ENCODE measurements at regions not wholly inside any gene's neighbourhood (a gene's known extent, or its start where the extent isn't known, plus 50 kb on each side); places are given as distances from the start of the nearest gene placed in this dataset.

DNA sequence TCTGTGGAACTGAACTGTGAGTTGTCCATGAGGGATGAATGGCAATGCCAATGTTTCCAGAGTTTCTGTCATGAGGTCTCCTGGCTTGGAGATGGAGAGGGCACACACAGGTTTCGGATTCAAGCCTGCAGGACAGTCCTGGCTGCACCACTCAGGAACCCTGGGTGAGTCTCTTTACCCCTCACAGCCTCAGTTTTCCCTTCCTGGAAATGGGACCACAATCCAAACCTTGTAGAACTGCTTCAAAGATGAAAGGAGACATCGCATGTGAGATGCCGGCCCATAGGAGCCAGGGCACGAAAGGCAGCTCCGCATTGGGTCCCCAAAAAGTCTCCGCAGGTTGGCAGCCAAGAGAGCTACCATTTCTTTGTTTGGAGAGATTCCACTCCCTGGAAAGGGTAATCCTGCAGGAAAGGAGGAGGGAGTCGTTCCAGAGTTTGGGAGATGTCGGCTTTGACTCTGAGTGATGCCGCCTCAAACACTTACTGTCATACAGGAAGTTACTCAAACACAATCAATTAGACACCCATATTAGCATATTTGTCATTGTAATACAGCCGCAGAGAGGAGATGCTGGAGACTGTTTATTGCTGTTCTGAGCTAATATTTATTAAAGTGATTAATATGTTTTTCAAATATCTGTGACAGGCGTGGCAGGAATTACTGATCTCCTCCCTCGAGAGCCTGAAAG is 318.3 kb downstream of the MN1 start:
- no peak overlapping the region for H3K27ac Mint-ChIP-seq
- no peak for ATAC-seq
- no peaks in the 10 kb centered on the region for H3K9me3 Mint-ChIP-seq (ENCODE audit: insufficient read depth)
- no peaks in the 10 kb centered on the region for H3K36me3 Mint-ChIP-seq (ENCODE audit: low read depth)
- no peaks in the 10 kb centered on the region for H3K27me3 Mint-ChIP-seq (ENCODE audit: low read depth)
- no peaks in the 10 kb centered on the region for H3K4me1 Mint-ChIP-seq (ENCODE audit: low read depth)
- DNase-seq: no peak
- ChIA-PET POLR2A (no interaction called here), CTCF (no interaction called here)
- no peak overlapping the region for H3K4me3 Mint-ChIP-seq

DNA sequence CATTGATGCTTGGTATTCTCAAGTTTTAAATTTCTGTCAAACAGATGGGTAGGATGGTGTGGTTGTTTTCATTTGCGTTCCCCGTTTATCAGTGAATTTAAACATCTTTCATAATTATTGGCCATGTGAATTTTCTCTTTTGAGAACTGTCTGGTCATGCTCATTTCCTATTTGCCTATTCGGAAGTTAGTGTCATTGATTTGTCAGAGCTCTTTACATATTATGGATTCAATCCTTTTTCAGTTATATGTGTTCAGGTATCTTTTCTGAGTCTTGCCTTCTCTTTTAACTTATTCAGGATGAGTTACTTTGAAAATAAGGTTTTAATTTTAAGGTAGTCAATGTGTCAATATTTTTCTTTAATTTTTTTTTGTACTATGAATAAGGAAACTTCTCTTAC is 315.7 kb downstream of the MN1 start:
- Mint-ChIP-seq H3K27me3 (ENCODE audit: low read depth) (no peaks in the 10 kb centered on the region), H3K36me3 (ENCODE audit: low read depth) (no peaks in the 10 kb centered on the region), H3K27ac (no peak overlapping the region), H3K4me3 (no peak overlapping the region), H3K4me1 (ENCODE audit: low read depth) (no peaks in the 10 kb centered on the region), H3K9me3 (ENCODE audit: insufficient read depth) (no peaks in the 10 kb centered on the region)
- CTCF ChIA-PET: no interaction called here
- POLR2A ChIA-PET: no interaction called here
- DNase-seq (no peak), ATAC-seq (no peak)

DNA sequence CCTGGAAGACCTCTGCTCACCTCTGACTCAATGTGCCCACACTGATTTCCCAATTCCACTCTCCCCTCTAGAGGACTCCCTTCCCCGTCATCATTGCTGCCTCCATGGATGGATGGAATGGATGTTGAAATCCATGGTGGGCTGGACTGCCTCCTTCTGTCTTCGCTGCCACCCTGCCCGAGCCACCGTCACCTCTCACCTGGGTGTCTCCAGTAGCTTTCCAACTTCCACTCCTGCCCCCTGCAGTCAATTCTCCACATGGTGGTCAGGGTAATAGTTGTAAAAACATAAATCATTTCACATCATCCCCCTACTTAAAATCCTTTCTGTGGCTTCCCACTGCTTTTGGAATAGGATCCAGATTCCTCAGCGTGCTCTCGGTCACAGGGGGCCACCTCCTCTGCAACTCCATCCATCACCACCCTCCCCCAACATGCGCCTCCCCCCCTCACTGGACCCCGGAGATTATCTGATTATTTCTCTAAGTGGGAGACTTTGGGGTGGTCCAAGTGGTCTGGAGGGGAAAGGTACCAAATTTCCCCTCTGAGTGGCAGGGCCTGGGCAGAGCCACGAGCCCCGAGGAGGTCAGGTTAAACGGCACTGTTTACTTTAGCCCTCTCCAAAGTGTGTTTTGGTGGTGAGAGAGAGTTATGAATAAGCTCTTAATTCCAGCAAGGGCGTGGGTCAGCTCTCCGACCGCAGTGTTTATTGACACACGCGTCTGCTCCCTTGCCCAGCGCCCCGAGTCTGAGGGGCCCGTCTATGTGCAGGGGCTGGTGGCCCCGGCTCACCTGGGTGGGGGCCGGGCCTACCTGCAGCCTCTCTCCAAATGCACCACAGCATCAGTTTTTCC is 313.7 kb downstream of the MN1 start:
- Mint-ChIP-seq H3K27ac (no peak overlapping the region), H3K36me3 (ENCODE audit: low read depth) (no peaks in the 10 kb centered on the region), H3K4me1 (ENCODE audit: low read depth) (peaks cover 5% of the 10 kb centered on the region), H3K27me3 (ENCODE audit: low read depth) (no peaks in the 10 kb centered on the region), H3K9me3 (ENCODE audit: insufficient read depth) (peaks cover 15% of the 10 kb centered on the region), H3K4me3 (no peak overlapping the region)
- no peak for ATAC-seq
- no peak for DNase-seq
- CTCF ChIA-PET: no interaction called here
- POLR2A ChIA-PET: no interaction called here

DNA sequence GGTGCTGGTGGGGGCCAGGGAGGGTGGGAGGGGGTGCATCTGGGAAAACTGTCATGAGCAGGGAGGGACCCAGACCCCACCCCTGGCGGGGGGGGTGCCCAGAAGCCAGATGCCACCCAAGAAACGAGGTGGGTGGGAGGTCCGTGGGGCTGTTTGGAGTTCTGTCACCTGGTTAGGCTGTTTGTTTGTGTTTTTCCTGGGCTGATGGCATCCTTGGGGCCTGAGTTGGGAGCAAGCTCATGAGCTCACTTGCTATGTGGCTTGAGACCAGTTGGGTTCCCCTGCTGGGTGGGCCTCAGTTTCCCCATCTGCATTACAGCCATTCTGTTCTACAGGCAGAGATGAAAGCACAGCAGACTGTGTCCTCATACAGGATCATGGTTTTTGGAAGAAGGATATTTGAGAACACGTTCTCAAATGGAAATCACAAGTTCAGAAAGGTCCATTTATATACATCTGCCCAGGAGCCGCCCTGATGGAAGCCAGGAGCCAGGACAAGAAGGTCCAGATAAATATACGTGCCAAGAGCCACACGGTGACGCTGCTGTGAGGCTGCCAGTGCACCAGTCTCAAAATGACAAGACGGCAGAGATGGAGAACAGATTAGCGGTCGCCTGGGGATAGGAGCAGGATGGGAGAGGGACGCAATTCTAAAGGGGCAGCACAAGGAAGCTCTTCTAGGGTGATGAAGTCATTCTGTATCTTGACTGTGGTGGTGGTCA is 312.9 kb downstream of the MN1 start:
- POLR2A ChIA-PET: no interaction called here
- H3K36me3 Mint-ChIP-seq (ENCODE audit: low read depth): no peaks in the 10 kb centered on the region
- ATAC-seq: no peak
- no peaks in the 10 kb centered on the region for H3K27me3 Mint-ChIP-seq (ENCODE audit: low read depth)
- H3K9me3 Mint-ChIP-seq (ENCODE audit: insufficient read depth): peaks cover 15% of the 10 kb centered on the region
- CTCF ChIA-PET: no interaction called here
- no peak for DNase-seq
- H3K4me3 Mint-ChIP-seq: no peak overlapping the region
- no peak overlapping the region for H3K27ac Mint-ChIP-seq
- peaks cover 8% of the 10 kb centered on the region for H3K4me1 Mint-ChIP-seq (ENCODE audit: low read depth)

DNA sequence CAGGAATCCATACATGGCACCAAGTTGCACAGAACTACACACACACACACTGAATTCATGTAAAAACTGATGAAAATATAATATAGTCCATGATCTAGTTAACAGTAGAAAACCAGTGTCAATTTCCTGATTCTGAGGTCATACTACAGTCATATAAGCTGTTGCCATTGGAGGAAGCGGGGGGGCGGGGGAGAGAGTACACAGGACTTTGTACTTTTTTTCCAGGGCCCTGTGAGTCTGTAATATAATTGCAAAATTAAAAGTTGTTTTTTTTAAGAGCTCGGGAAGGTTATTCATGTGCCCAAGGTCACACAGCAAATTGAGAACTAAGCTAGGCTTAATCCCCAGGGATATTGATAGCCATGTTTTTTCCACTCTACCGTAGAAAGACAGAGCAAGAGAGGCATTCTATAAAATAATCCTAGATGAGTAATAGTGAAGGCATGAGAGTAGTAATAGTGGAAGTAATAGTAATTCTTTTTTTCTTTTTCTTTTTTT is 312.3 kb downstream of the MN1 start:
- no peak for ATAC-seq
- POLR2A ChIA-PET: no interaction called here
- CTCF ChIA-PET: no interaction called here
- no peak overlapping the region for H3K4me3 Mint-ChIP-seq
- DNase-seq: no peak
- H3K9me3 Mint-ChIP-seq (ENCODE audit: insufficient read depth): peaks cover 15% of the 10 kb centered on the region
- no peaks in the 10 kb centered on the region for H3K27me3 Mint-ChIP-seq (ENCODE audit: low read depth)
- peaks cover 8% of the 10 kb centered on the region for H3K4me1 Mint-ChIP-seq (ENCODE audit: low read depth)
- H3K36me3 Mint-ChIP-seq (ENCODE audit: low read depth): no peaks in the 10 kb centered on the region
- H3K27ac Mint-ChIP-seq: no peak overlapping the region

DNA sequence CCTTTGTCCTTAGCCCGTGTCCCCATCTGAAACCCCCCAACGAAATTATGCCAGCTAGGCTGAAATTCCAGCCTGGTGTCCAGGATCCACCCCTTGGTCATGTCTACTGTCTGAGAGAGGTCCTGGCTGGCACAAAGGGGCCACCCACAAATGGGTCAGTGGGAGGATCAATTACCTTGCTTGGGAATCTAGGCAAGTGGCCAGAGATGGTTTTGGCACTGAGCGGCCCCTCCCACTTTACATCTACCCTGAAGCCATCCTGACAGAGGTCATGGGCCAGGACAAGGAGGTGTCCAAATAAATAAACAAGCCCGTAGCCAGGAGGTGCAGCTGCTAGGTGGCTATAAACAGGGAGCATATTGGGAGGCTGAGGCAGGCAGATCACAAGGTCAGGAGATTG is 311.5 kb downstream of the MN1 start:
- DNase-seq: no peak
- Mint-ChIP-seq H3K27me3 (ENCODE audit: low read depth) (no peaks in the 10 kb centered on the region), H3K9me3 (ENCODE audit: insufficient read depth) (peaks cover 15% of the 10 kb centered on the region), H3K4me3 (no peak overlapping the region), H3K36me3 (ENCODE audit: low read depth) (no peaks in the 10 kb centered on the region), H3K4me1 (ENCODE audit: low read depth) (peaks cover 8% of the 10 kb centered on the region), H3K27ac (no peak overlapping the region)
- POLR2A ChIA-PET: no interaction called here
- CTCF ChIA-PET: no interaction called here
- ATAC-seq: no peak

DNA sequence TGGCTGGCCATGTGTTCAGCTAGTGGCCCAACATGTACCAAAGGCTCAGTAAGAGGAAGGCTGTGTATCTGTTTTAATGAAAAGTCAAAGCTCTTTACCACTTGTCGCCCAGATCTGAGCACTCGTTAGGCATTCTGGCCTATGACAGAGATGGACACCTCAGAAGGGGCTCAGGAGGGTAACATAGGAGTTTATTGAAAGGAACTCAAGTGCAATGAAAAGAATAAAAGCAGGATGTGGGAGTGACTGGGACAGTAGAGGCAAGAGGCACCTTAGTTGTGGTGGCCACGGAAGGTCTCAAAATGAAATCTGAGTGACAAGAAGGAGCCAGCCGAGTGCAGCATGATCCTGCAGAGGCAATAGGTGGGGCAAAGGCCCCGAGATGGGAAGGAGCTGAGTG is 309.7 kb downstream of the MN1 start:
- H3K36me3 Mint-ChIP-seq (ENCODE audit: low read depth): no peaks in the 10 kb centered on the region
- H3K27ac Mint-ChIP-seq: no peak overlapping the region
- H3K4me3 Mint-ChIP-seq: no peak overlapping the region
- CTCF ChIA-PET: no interaction called here
- ATAC-seq (no peak), DNase-seq (no peak)
- POLR2A ChIA-PET: no interaction called here
- peaks cover 15% of the 10 kb centered on the region for H3K9me3 Mint-ChIP-seq (ENCODE audit: insufficient read depth)
- no peaks in the 10 kb centered on the region for H3K27me3 Mint-ChIP-seq (ENCODE audit: low read depth)
- H3K4me1 Mint-ChIP-seq (ENCODE audit: low read depth): peaks cover 8% of the 10 kb centered on the region

DNA sequence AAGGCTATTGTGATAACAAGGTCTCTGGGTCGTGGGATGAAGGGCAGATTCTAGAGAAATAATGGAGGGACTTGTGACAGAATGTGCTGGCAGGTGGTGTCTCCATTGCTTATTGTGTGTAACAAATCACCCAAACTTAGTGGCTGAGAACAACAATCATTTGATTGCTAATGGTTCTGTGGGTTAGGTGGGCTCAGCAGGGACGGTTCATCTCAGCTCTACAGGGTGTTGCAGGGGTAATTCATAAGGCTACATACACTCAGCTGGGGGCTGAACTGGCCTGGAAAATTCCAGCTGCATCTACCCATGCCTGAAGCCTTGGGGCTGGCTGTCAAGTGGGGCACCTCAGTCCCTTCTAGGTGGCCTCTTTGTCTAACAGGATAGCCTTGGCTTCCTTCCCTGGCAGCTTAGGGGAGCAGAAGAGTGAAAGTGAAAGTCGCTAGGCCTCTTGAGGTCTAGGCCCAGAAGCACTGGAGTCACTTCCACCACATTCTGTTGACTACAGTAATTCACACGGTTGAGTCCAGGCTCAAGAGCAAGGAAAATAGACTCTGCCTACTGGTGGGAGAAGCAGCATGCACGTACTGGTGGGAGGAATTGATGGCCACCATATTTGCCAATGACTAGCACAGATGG is 308.9 kb downstream of the MN1 start:
- Mint-ChIP-seq H3K27me3 (ENCODE audit: low read depth) (no peaks in the 10 kb centered on the region), H3K36me3 (ENCODE audit: low read depth) (no peaks in the 10 kb centered on the region), H3K4me1 (ENCODE audit: low read depth) (peaks cover 8% of the 10 kb centered on the region), H3K4me3 (no peak overlapping the region), H3K27ac (no peak overlapping the region), H3K9me3 (ENCODE audit: insufficient read depth) (peaks cover 15% of the 10 kb centered on the region)
- POLR2A ChIA-PET: no interaction called here
- peak; percentile 21 for DNase-seq
- no peak for ATAC-seq
- CTCF ChIA-PET: no interaction called here

DNA sequence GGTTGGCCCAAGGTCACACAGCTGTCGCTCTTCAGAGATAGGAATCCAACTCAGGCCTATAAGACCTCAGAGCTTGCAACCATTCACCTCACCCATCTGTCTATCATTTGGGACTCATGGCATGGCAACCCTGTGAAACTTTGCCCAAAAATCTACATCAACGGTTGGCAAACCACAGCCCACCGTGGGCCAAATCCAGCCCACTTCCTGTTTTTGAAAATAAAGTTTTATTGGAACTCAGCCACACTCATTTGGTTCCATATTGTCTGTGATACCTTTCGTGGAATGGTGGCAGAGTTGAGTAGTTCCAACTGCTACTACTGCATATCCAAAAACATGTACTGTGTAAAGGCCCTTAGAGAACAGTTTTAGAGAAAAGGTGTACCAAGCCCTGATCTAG is 307.8 kb downstream of the MN1 start:
- peaks cover 15% of the 10 kb centered on the region for H3K9me3 Mint-ChIP-seq (ENCODE audit: insufficient read depth)
- H3K36me3 Mint-ChIP-seq (ENCODE audit: low read depth): no peaks in the 10 kb centered on the region
- ATAC-seq (no peak), DNase-seq (no peak)
- CTCF ChIA-PET: no interaction called here
- H3K4me3 Mint-ChIP-seq: no peak overlapping the region
- POLR2A ChIA-PET: no interaction called here
- H3K27me3 Mint-ChIP-seq (ENCODE audit: low read depth): no peaks in the 10 kb centered on the region
- peaks cover 8% of the 10 kb centered on the region for H3K4me1 Mint-ChIP-seq (ENCODE audit: low read depth)
- H3K27ac Mint-ChIP-seq: no peak overlapping the region

DNA sequence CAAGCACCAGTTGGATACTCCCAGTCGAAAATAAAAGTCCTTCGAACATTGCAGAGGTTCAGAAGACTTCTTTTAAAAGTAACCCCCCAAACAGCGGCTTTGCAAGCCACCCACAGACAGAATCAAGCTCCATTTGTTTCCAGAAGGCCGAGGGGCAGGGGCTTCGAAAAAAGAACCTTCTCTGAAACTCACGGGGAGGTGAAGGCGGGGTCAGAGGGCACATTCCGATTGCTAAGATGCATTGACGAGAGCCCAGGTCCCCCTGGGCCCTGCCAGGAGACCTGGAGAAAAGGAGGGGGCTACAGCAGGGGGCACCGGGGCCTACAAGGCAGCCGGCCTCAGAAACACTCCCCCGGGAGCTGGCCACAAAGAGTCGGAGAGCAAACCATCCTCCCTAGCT is 306.8 kb downstream of the MN1 start:
- H3K27ac Mint-ChIP-seq: no peak overlapping the region
- H3K27me3 Mint-ChIP-seq (ENCODE audit: low read depth): no peaks in the 10 kb centered on the region
- ATAC-seq: no peak
- CTCF ChIA-PET: no interaction called here
- H3K36me3 Mint-ChIP-seq (ENCODE audit: low read depth): no peaks in the 10 kb centered on the region
- DNase-seq: no peak
- no peak overlapping the region for H3K4me3 Mint-ChIP-seq
- POLR2A ChIA-PET: no interaction called here
- peaks cover 8% of the 10 kb centered on the region for H3K4me1 Mint-ChIP-seq (ENCODE audit: low read depth)
- H3K9me3 Mint-ChIP-seq (ENCODE audit: insufficient read depth): peaks cover 15% of the 10 kb centered on the region

DNA sequence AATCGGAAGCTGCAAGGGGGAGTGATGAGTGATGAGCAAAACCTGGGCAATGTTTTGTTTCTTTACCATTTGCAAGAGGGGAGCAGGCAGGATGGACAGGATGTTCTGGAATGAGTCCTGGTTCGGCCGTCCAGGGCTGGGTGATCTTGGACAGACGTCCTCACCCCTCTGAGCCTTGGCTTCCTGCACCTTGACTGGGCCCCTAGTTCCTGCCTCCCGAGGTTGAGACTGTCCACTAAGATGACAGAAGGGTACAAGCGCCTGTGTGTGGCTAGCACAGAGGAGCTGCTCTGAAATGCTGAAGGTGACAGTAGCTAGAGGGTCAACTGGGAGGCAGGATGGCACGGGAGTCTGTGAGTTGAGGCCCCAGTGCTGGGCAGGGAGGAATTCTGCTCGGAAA is 306.2 kb downstream of the MN1 start:
- H3K36me3 Mint-ChIP-seq (ENCODE audit: low read depth): no peaks in the 10 kb centered on the region
- H3K4me3 Mint-ChIP-seq: no peak overlapping the region
- peaks cover 15% of the 10 kb centered on the region for H3K9me3 Mint-ChIP-seq (ENCODE audit: insufficient read depth)
- H3K4me1 Mint-ChIP-seq (ENCODE audit: low read depth): peaks cover 8% of the 10 kb centered on the region
- POLR2A ChIA-PET: no interaction called here
- DNase-seq (no peak), ATAC-seq (no peak)
- CTCF ChIA-PET: no interaction called here
- no peaks in the 10 kb centered on the region for H3K27me3 Mint-ChIP-seq (ENCODE audit: low read depth)
- H3K27ac Mint-ChIP-seq: no peak overlapping the region

DNA sequence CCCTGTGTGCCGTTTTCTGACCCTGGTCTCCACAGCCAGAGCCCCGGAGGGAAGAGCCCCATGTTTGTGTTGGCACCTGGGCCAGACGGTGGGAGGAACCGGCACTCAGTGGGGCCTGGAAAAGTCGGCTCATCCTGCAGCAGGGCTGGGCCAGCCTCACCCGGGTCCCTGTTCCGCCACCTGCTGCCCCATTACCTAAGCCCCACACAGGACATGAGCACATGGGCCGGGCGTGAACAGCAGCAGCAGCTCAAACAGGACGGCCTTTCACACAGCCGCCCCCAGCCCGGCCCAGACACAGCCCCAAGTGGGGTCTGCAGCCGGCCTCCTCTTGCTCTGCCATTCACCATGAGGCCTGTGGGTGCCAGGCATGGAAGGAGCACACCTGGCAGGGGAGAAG is 302.4 kb downstream of the MN1 start:
- Mint-ChIP-seq H3K36me3 (ENCODE audit: low read depth) (no peaks in the 10 kb centered on the region), H3K27me3 (ENCODE audit: low read depth) (no peaks in the 10 kb centered on the region), H3K4me3 (no peak overlapping the region), H3K4me1 (ENCODE audit: low read depth) (no peaks in the 10 kb centered on the region), H3K27ac (no peak overlapping the region), H3K9me3 (ENCODE audit: insufficient read depth) (no peaks in the 10 kb centered on the region)
- DNase-seq (no peak), ATAC-seq (no peak)
- POLR2A ChIA-PET: no interaction called here
- CTCF ChIA-PET: no interaction called here
